ENCODE measurements at regions not wholly inside any gene's neighbourhood (a gene's known extent, or its start where the extent isn't known, plus 50 kb on each side); places are given as distances from the start of the nearest gene placed in this dataset.

DNA sequence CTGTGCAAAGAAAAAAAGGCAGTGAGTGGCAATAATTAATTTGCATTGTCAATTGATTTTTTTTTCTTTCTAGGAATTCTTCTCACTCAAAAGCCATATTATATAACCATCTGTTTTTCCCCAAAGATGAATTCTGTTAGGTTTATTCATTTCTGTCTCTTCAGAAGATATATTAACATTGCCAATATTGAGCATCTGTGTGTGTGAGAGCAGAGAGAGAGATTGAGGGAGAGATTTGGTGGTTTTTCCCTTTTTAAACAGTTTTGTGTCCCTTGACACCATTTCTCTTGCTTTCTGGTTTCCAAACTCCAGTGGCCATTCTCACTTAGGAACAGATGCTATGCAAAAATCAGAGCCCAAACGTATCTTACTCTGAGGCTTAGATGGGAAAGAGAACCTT lies 112.5 kb downstream of the LACC1 start:
- Histone ChIP-seq H3K4me1 (ENCODE audit: insufficient read depth, low read length) (peaks cover 4% of the 10 kb centered on the region; the same call in 1 of the 2 replicates), H4K91ac (ENCODE audit: insufficient read length, low read depth, low read length) (no peak overlapping the region), H2BK5ac (ENCODE audit: insufficient read length, low read length) (no peak overlapping the region), H3K23me2 (ENCODE audit: insufficient read length, low read depth, low read length, poor library complexity, severe bottlenecking) (no peaks in the 10 kb centered on the region), H3K56ac (ENCODE audit: insufficient read length, low read depth, low read length) (no peak overlapping the region), H3K9me3 (ENCODE audit: control insufficient read depth, low read depth, low read length) (no peaks in the 10 kb centered on the region), H3K14ac (ENCODE audit: insufficient read depth, low read length) (no peak overlapping the region), H2BK15ac (ENCODE audit: low read depth, low read length) (no peak overlapping the region), H3K18ac (ENCODE audit: insufficient read length, low read depth, low read length) (no peak overlapping the region), H4K20me1 (ENCODE audit: control insufficient read depth, insufficient read depth, insufficient read length) (no peaks in the 10 kb centered on the region), H2BK12ac (ENCODE audit: insufficient read length, low read depth, low read length) (no peak overlapping the region), H2BK20ac (ENCODE audit: low read depth, low read length, poor library complexity, severe bottlenecking) (no peak overlapping the region), H3K4me2 (ENCODE audit: insufficient read depth, insufficient read length, low read length) (no peak overlapping the region), H3K79me1 (ENCODE audit: insufficient read depth, low read depth, low read length, poor library complexity, severe bottlenecking) (no peaks in the 10 kb centered on the region), H3T11ph (ENCODE audit: low read length) (no peak overlapping the region), H4K5ac (ENCODE audit: insufficient read length, low read depth, low read length) (no peak overlapping the region), H3K9ac (ENCODE audit: extremely low read depth, insufficient read length, low read length) (no peak overlapping the region), H3K79me2 (ENCODE audit: insufficient read depth, low read length) (no peaks in the 10 kb centered on the region), H2BK120ac (ENCODE audit: low read depth, low read length, poor library complexity, severe bottlenecking) (no peak overlapping the region), H3K4ac (ENCODE audit: low read depth, low read length) (no peak overlapping the region), H3K27ac (ENCODE audit: insufficient read length, low read depth, low read length) (no peak overlapping the region), H4K8ac (replicated peaks; ENCODE audit: insufficient read length, low read depth, low read length) (no peak overlapping the region), H3K27me3 (ENCODE audit: insufficient read depth, low read length) (no peaks in the 10 kb centered on the region), H2AK5ac (ENCODE audit: insufficient read length, low read length) (no peak overlapping the region), H3K23ac (ENCODE audit: insufficient read length, low read depth, low read length) (no peak overlapping the region), H2AFZ (ENCODE audit: low read length) (no peak overlapping the region)
- no peak for TF ChIP-seq CTCF (conservative IDR thresholded peaks at IDR 0.05)
- peaks cover 13 to 18% of the 10 kb centered on the region in 2 experiments for H3K9me3 Mint-ChIP-seq
- H3K27ac Mint-ChIP-seq = no peak overlapping the region
- H3K36me3 Mint-ChIP-seq (ENCODE audit: insufficient read depth in 1 of 3, low read depth in 3 of 3) = peaks cover 0 to 10% (median 9%) of the 10 kb centered on the region in 3 experiments; a peak in 5 of 7 replicates
- H3K4me3 Mint-ChIP-seq = no peak overlapping the region
- H3K27me3 Mint-ChIP-seq (ENCODE audit: low read depth) = peaks cover 1% of the 10 kb centered on the region; the same call in 1 of the 2 replicates
- H3K4me1 Mint-ChIP-seq = peaks cover 13 to 15% of the 10 kb centered on the region in 2 experiments
- WGBS (ENCODE audit: extremely low coverage, insufficient read length, low lambda C conversion rate) = no CpG with 5 or more reads among the region's 1 CpG
- no peak for DNase-seq

All from H9 (cell line).